Activated CD8-positive, alpha-beta memory T cell treated with anti-CD3 and anti-CD28 coated beads for 36 hours (primary cell): ENCODE measurements at regions not wholly inside any gene's neighbourhood (a gene's known extent, or its start where the extent isn't known, plus 50 kb on each side); places are given as distances from the start of the nearest gene placed in this dataset.

Experiments
- CTCF ChIA-PET: fragments of 350-600 bp; sonication (Branson Sonifier 250); formaldehyde crosslinking; loops from one replicate; lab custom pipeline; 2021; ENCODE audit warnings: antibody characterized with exemption; lab: Charles Lee
- POLR2A ChIA-PET: fragments of 350-600 bp; sonication (Branson Sonifier 250); formaldehyde crosslinking; loops from one replicate; lab custom pipeline; 2021; ENCODE audit warnings: antibody characterized with exemption; lab: Charles Lee

- ChIA-PET CTCF (no interaction called here), POLR2A (no interaction called here)
These were observed 1970.4 kb upstream of the WWC1 start for GRCh38 chr5:166320920-166321480.

- ChIA-PET POLR2A (no interaction called here), CTCF (no interaction called here)
These were observed 1967.1 kb upstream of the WWC1 start for GRCh38 chr5:166324372-166324771.

- POLR2A ChIA-PET: no interaction called here
- CTCF ChIA-PET: no interaction called here
These were observed 1962.2 kb upstream of the WWC1 start for GRCh38 chr5:166329149-166329800.

GRCh38 chr5:166330036-166330435, 1961.4 kb upstream of the WWC1 start:
- ChIA-PET CTCF (no interaction called here), POLR2A (no interaction called here)

GRCh38 chr5:166331521-166331920, 1959.9 kb upstream of the WWC1 start:
- ChIA-PET POLR2A (no interaction called here), CTCF (no interaction called here)

GRCh38 chr5:166338801-166339200, 1952.6 kb upstream of the WWC1 start:
- ChIA-PET CTCF (no interaction called here), POLR2A (no interaction called here)

- POLR2A ChIA-PET: no interaction called here
- CTCF ChIA-PET: no interaction called here
These were observed 1951.4 kb upstream of the WWC1 start for GRCh38 chr5:166340039-166340438.

GRCh38 chr5:166341740-166342337, 1949.6 kb upstream of the WWC1 start:
- ChIA-PET CTCF (interaction anchor here (0.6 kb wide), 1 partner anchor 1878 kb away, joined by 4 read pairs; no protein-coding TSS in a partner anchor), POLR2A (no interaction called here)

- CTCF ChIA-PET: no interaction called here
- POLR2A ChIA-PET: no interaction called here
These were observed 1949.0 kb upstream of the WWC1 start for GRCh38 chr5:166342402-166342801.

- POLR2A ChIA-PET: no interaction called here
- CTCF ChIA-PET: no interaction called here
These were observed 1944.6 kb upstream of the WWC1 start for GRCh38 chr5:166346726-166347374.

GRCh38 chr5:166349046-166349445, 1942.4 kb upstream of the WWC1 start:
- POLR2A ChIA-PET: no interaction called here
- CTCF ChIA-PET: no interaction called here

- CTCF ChIA-PET: no interaction called here
- POLR2A ChIA-PET: no interaction called here
These were observed 1937.9 kb upstream of the WWC1 start for GRCh38 chr5:166353580-166353979.

- ChIA-PET CTCF (no interaction called here), POLR2A (no interaction called here)
These were observed 1937.1 kb upstream of the WWC1 start for GRCh38 chr5:166354332-166354731.

- CTCF ChIA-PET: no interaction called here
- POLR2A ChIA-PET: no interaction called here
These were observed 1935.3 kb upstream of the WWC1 start for GRCh38 chr5:166356096-166356495.

GRCh38 chr5:166358127-166358830, 1933.2 kb upstream of the WWC1 start:
- ChIA-PET POLR2A (no interaction called here), CTCF (no interaction called here)

- ChIA-PET CTCF (interaction anchor here (0.6 kb wide), 1 partner anchor 655 kb away, joined by 4 read pairs; no protein-coding TSS in a partner anchor), POLR2A (no interaction called here)
These were observed 1928.2 kb upstream of the WWC1 start for GRCh38 chr5:166363087-166363760.

- ChIA-PET CTCF (no interaction called here), POLR2A (no interaction called here)
These were observed 1926.3 kb upstream of the WWC1 start for GRCh38 chr5:166365164-166365563.

- ChIA-PET CTCF (no interaction called here), POLR2A (no interaction called here)
These were observed 1924.1 kb upstream of the WWC1 start for GRCh38 chr5:166367391-166367790.

- ChIA-PET CTCF (no interaction called here), POLR2A (no interaction called here)
These were observed 1922.1 kb upstream of the WWC1 start for GRCh38 chr5:166369346-166369745.

- POLR2A ChIA-PET: no interaction called here
These were observed 1921.6 kb upstream of the WWC1 start for GRCh38 chr5:166369807-166370206.

More at GRCh38 chr5:166369807-166370206, 1921.6 kb upstream of the WWC1 start:
- CTCF ChIA-PET: no interaction called here
